Caco-2 (cell line): ENCODE measurements at regions not wholly inside any gene's neighbourhood (a gene's known extent, or its start where the extent isn't known, plus 50 kb on each side); places are given as distances from the start of the nearest gene placed in this dataset.

ENCODE experiments used
- BruUV-seq: library from RNA; stranded (reverse); fragments of 400-500 nt; replicated peaks from 2 replicates; lab custom pipeline; 2021; lab: Mats Ljungman, UMichigan
- CTCF ChIA-PET: fragments of 300-600 bp; sonication (Branson Sonifier 250); formaldehyde crosslinking; loops from one replicate; lab custom pipeline; 2022; ENCODE audit warnings: antibody characterized with exemption; lab: Charles Lee
- POLR2A ChIA-PET: fragments of 300-600 bp; sonication (Branson Sonifier 250); formaldehyde crosslinking; loops from one replicate; lab custom pipeline; 2022; ENCODE audit warnings: antibody characterized with exemption; lab: Charles Lee
- DNase-seq, 2 experiments: peaks; one replicate each; pipeline versions ENCODE4 v3.0.0 to v3.0.0-alpha.2; 2020 to 2022
- H3K27me3 ChIP-seq: replicated peaks from 2 replicates; pipeline ENCODE4 v1.6.0; 2011; ENCODE audit warnings: low read length; ENCODE audit not compliant: control insufficient read depth, insufficient read depth
- H3K36me3 ChIP-seq: 2 replicates; pipeline ENCODE4 v1.5.1; 2011; ENCODE audit warnings: low read length; ENCODE audit not compliant: control insufficient read depth, insufficient read depth
- H3K4me1 ChIP-seq: fragments of 250-450 bp; sonication (Bioruptor Pico); 2 replicates; pipeline ENCODE4 v1.5.1; 2020; ENCODE audit warnings: mild to moderate bottlenecking
- H3K4me3 ChIP-seq: 2 replicates; pipeline ENCODE4 v1.5.1; 2011; ENCODE audit warnings: low read depth, mild to moderate bottlenecking, control low read depth, low read length
- H3K9me3 ChIP-seq: fragments of 250-450 bp; sonication (Bioruptor Pico); 2 replicates; pipeline ENCODE4 v1.5.1; 2020; ENCODE audit warnings: mild to moderate bottlenecking, moderate library complexity
- H3K27ac Mint-ChIP-seq: one replicate; pipeline ENCODE4 v1.8.0; 2022; ENCODE audit warnings: mixed read lengths; ENCODE audit not compliant: unreplicated experiment
- H3K27me3 Mint-ChIP-seq: one replicate; pipeline ENCODE4 v1.8.0; 2022; ENCODE audit warnings: mixed read lengths; ENCODE audit not compliant: insufficient read depth, unreplicated experiment
- H3K36me3 Mint-ChIP-seq: one replicate; pipeline ENCODE4 v1.8.0; 2022; ENCODE audit warnings: mild to moderate bottlenecking, mixed read lengths; ENCODE audit not compliant: insufficient read depth, unreplicated experiment
- H3K4me1 Mint-ChIP-seq: one replicate; pipeline ENCODE4 v1.8.0; 2022; ENCODE audit warnings: low read depth, mixed read lengths; ENCODE audit not compliant: unreplicated experiment
- H3K4me3 Mint-ChIP-seq: one replicate; pipeline ENCODE4 v1.8.0; 2022; ENCODE audit warnings: mild to moderate bottlenecking, moderate library complexity, mixed read lengths; ENCODE audit not compliant: unreplicated experiment
- H3K9me3 Mint-ChIP-seq: one replicate; pipeline ENCODE4 v1.8.0; 2022; ENCODE audit warnings: mixed read lengths; ENCODE audit not compliant: unreplicated experiment
- intact Hi-C: fragments of 100-400 bp; cut with micrococcal nuclease; formaldehyde crosslinking; loops from one replicate; pipeline ENCODE4 v1.10.0; 2022; ENCODE audit not compliant: unreplicated experiment
- TF ChIP-seq, protein P1 (sequence below), 2 experiments: fragments of 200-600 bp in 1 of 2; IDR thresholded peaks; 1 replicate in 1 of 2; 2 replicates in 1 of 2; pipeline versions ENCODE4 v1.5.1 to v1.8.0; 2011 to 2022; ENCODE audit warnings: antibody characterized with exemption in 1 of 2, control low read depth in 1 of 2, inconsistent platforms in 1 of 2, low read depth in 1 of 2, low read length in 1 of 2, mild to moderate bottlenecking in 1 of 2, moderate library complexity in 1 of 2; ENCODE audit not compliant: insufficient read depth in 1 of 2, severe bottlenecking in 1 of 2, unreplicated experiment in 1 of 2

DNA sequence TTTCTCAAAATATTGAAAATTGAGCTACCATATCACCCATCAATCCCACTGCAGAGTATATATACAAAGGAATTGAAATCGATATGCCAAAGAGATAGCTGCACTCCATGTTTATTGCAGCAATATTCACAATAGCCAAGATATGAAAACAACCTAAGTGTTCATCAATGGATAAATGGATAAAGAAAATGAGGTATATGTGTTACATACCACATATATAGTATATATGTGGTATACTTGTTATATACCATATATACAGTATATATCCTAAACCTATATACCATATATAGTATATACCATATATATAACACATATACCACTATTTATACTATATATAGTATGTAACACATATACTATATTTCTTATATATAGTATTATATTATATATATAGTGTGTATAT, 313.3 kb downstream of the ZNF608 start:
- Mint-ChIP-seq H3K4me1 (no peaks in the 10 kb centered on the region), H3K36me3 (no peaks in the 10 kb centered on the region), H3K27me3 (no peaks in the 10 kb centered on the region), H3K4me3 (no peak overlapping the region), H3K9me3 (peaks cover 33% of the 10 kb centered on the region), H3K27ac (no peak overlapping the region)
- no peaks in the 10 kb centered on the region for H3K27me3 ChIP-seq
- POLR2A ChIA-PET, result no interaction called here
- no TSS peak for BruUV-seq
- peaks cover 15% of the 10 kb centered on the region for H3K9me3 ChIP-seq
- CTCF ChIA-PET, result no interaction called here
- TF ChIP-seq, protein P1, sequence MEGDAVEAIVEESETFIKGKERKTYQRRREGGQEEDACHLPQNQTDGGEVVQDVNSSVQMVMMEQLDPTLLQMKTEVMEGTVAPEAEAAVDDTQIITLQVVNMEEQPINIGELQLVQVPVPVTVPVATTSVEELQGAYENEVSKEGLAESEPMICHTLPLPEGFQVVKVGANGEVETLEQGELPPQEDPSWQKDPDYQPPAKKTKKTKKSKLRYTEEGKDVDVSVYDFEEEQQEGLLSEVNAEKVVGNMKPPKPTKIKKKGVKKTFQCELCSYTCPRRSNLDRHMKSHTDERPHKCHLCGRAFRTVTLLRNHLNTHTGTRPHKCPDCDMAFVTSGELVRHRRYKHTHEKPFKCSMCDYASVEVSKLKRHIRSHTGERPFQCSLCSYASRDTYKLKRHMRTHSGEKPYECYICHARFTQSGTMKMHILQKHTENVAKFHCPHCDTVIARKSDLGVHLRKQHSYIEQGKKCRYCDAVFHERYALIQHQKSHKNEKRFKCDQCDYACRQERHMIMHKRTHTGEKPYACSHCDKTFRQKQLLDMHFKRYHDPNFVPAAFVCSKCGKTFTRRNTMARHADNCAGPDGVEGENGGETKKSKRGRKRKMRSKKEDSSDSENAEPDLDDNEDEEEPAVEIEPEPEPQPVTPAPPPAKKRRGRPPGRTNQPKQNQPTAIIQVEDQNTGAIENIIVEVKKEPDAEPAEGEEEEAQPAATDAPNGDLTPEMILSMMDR (IDR thresholded peaks at IDR 0.05; ENCODE audit: insufficient read depth in 1 of 2, low read depth in 1 of 2, low read length in 1 of 2, severe bottlenecking in 1 of 2, unreplicated experiment in 1 of 2), result no peak
- DNase-seq, result no peak
- no peak overlapping the region for H3K4me3 ChIP-seq
- intact Hi-C loops, result no loop called here
- H3K36me3 ChIP-seq, result no peaks in the 10 kb centered on the region
- no peaks in the 10 kb centered on the region for H3K4me1 ChIP-seq

DNA sequence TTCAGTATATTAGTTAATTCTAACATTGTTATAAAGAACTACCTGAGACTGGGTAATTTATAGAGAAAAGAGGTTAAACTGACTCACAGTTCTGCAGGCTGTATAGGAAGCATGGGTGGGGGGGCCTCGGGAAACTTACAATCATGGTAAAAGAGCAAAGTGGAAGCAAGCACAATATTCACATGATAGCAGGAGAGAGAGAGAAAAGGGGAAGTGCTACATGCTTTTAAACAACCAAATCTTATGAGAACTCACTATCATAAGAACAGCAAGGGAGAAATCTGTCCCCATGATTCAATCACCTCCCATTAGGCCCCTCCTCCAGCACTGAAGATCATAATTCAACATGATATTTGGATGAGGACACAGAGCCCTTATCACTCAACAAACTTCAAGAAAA, 324.9 kb downstream of the ZNF608 start:
- TF ChIP-seq, protein P1 (IDR thresholded peaks at IDR 0.05; ENCODE audit: insufficient read depth in 1 of 2, low read depth in 1 of 2, low read length in 1 of 2, severe bottlenecking in 1 of 2, unreplicated experiment in 1 of 2), result no peak
- Mint-ChIP-seq H3K27ac (no peak overlapping the region), H3K4me3 (no peak overlapping the region), H3K27me3 (no peaks in the 10 kb centered on the region), H3K9me3 (peaks cover 15% of the 10 kb centered on the region), H3K36me3 (no peaks in the 10 kb centered on the region), H3K4me1 (no peaks in the 10 kb centered on the region)
- POLR2A ChIA-PET, result no interaction called here
- no peak overlapping the region for H3K4me3 ChIP-seq
- intact Hi-C loops, result no loop called here
- BruUV-seq, result no TSS peak
- no peak for DNase-seq
- no peaks in the 10 kb centered on the region for H3K4me1 ChIP-seq
- CTCF ChIA-PET, result no interaction called here
- H3K27me3 ChIP-seq, result no peaks in the 10 kb centered on the region
- no peaks in the 10 kb centered on the region for H3K36me3 ChIP-seq
- no peaks in the 10 kb centered on the region for H3K9me3 ChIP-seq

DNA sequence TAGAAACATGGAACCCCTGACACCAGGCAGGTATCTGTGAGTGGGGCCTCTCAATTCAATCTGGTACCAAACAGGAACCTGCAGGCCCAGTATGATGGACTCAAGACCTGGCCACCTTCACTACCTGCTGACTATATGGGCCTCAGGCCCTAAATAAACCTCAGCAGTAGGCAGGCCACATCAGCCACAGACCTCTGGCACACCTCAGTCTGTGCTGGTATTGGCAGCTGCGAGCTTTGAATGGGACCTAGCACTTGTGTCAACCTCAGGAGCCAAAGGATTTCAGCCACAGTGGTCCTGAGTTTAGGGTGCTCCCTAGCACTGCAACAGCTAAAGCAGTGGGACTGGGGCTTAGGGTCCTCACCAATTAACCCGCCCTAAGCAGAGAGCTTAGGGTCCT, 325.5 kb downstream of the ZNF608 start:
- POLR2A ChIA-PET, result no interaction called here
- intact Hi-C loops, result no loop called here

More for the DNA sequence above, 325.5 kb downstream of the ZNF608 start:
- Mint-ChIP-seq H3K9me3 (peaks cover 15% of the 10 kb centered on the region), H3K36me3 (no peaks in the 10 kb centered on the region), H3K4me1 (no peaks in the 10 kb centered on the region), H3K4me3 (no peak overlapping the region), H3K27ac (no peak overlapping the region), H3K27me3 (no peaks in the 10 kb centered on the region)
- TF ChIP-seq, protein P1 (IDR thresholded peaks at IDR 0.05; ENCODE audit: insufficient read depth in 1 of 2, low read depth in 1 of 2, low read length in 1 of 2, severe bottlenecking in 1 of 2, unreplicated experiment in 1 of 2), result no peak
- Histone ChIP-seq H3K4me3 (no peak overlapping the region), H3K4me1 (no peaks in the 10 kb centered on the region), H3K27me3 (no peaks in the 10 kb centered on the region), H3K36me3 (no peaks in the 10 kb centered on the region), H3K9me3 (no peaks in the 10 kb centered on the region)
- BruUV-seq, result no TSS peak
- CTCF ChIA-PET, result no interaction called here
- DNase-seq, result no peak
